Smooth muscle cell (in vitro differentiated cells): ENCODE measurements at regions not wholly inside any gene's neighbourhood (a gene's known extent, or its start where the extent isn't known, plus 50 kb on each side); places are given as distances from the start of the nearest gene placed in this dataset.

Experiments
- DNase-seq: peaks from one replicate; lab custom pipeline; 2025; ENCODE audit not compliant: unreplicated experiment; lab: John Stamatoyannopoulos, UW
- H2AFZ ChIP-seq: fragments of 200-600 bp; sonication (generic); 2 replicates; pipeline ENCODE4 v1.6.0; 2016; ENCODE audit warnings: antibody characterized with exemption, low read depth, mild to moderate bottlenecking
- H3F3A ChIP-seq: fragments of 200-600 bp; sonication (generic); 2 replicates; pipeline ENCODE4 v1.6.0; 2017; ENCODE audit warnings: antibody characterized with exemption, low read depth
- H3K27ac ChIP-seq: fragments of 200-600 bp; sonication (generic); 2 replicates; pipeline ENCODE4 v1.5.1; 2016; ENCODE audit warnings: low read depth, mild to moderate bottlenecking
- H3K27me3 ChIP-seq: fragments of 200-600 bp; sonication (generic); 2 replicates; pipeline ENCODE4 v1.6.1; 2016; ENCODE audit warnings: low read depth, mild to moderate bottlenecking
- H3K36me3 ChIP-seq: fragments of 200-600 bp; sonication (generic); 2 replicates; pipeline ENCODE4 v1.5.1; 2016; ENCODE audit warnings: low read depth
- H3K4me1 ChIP-seq: fragments of 200-600 bp; sonication (generic); 2 replicates; pipeline ENCODE4 v1.5.1; 2016; ENCODE audit warnings: low read depth
- H3K4me2 ChIP-seq: fragments of 200-600 bp; sonication (generic); 2 replicates; pipeline ENCODE4 v1.6.0; 2016; ENCODE audit warnings: mild to moderate bottlenecking
- H3K4me3 ChIP-seq: fragments of 200-600 bp; sonication (generic); 2 replicates; pipeline ENCODE4 v1.5.1; 2016; ENCODE audit warnings: mild to moderate bottlenecking
- H3K79me2 ChIP-seq: fragments of 200-600 bp; sonication (generic); 2 replicates; pipeline ENCODE4 v1.6.0; 2016; ENCODE audit warnings: low read depth, mild to moderate bottlenecking
- H3K9ac ChIP-seq: fragments of 200-600 bp; sonication (generic); 2 replicates; pipeline ENCODE4 v1.6.0; 2016; ENCODE audit warnings: low read depth
- H3K9me3 ChIP-seq: fragments of 200-600 bp; sonication (generic); replicated peaks from 2 replicates; pipeline ENCODE4 v1.5.1; 2016; ENCODE audit warnings: low read depth
- H4K20me1 ChIP-seq: fragments of 200-600 bp; sonication (generic); 2 replicates; pipeline ENCODE4 v1.6.0; 2016; ENCODE audit warnings: low read depth
- WGBS: methylation state at CpG from one replicate; pipeline ENCODE4 v1.1.7; 2016; ENCODE audit warnings: low lambda C conversion rate; 5-methylcytosine and 5-hydroxymethylcytosine counted together
- TF ChIP-seq, protein P1 (sequence below): fragments of 200-600 bp; sonication (generic); IDR thresholded peaks from 2 replicates; pipeline ENCODE4 v1.5.1; 2017; ENCODE audit warnings: borderline replicate concordance, mild to moderate bottlenecking, antibody characterized with exemption; ENCODE audit not compliant: insufficient read depth, poor library complexity, severe bottlenecking

DNA sequence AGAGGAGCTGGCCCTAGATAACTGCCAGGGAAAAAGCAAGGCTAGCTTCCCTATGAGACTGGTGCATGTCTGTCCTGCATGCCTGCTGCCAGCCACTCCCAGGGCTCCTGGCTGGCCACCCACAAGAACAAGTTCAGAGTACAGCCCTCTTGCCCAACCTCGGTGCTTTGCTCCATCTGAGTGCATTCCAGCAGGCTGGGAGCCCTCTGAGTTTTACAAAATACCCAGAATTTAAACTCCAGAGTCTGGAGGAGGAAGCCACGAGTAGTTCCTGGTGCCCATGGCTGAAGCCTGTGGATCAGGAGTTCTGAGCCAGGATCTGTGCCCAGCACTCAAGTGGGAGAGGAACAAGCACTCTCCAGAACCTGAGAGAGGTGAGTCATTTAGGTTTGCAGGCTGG is 111.6 kb downstream of the MAGEE2 start:
- Histone ChIP-seq H3K79me2 (no peaks in the 10 kb centered on the region), H3F3A (no peaks in the 10 kb centered on the region), H3K36me3 (no peaks in the 10 kb centered on the region), H2AFZ (no peak overlapping the region), H3K27me3 (no peaks in the 10 kb centered on the region), H4K20me1 (no peaks in the 10 kb centered on the region), H3K9me3 (peaks cover 1% of the 10 kb centered on the region), H3K9ac (no peak overlapping the region), H3K4me3 (no peak overlapping the region), H3K4me2 (no peak overlapping the region), H3K27ac (no peak overlapping the region), H3K4me1 (no peaks in the 10 kb centered on the region)
- WGBS = 55% methylated on average over 2 of the region's 2 CpGs
- TF ChIP-seq, protein P1, sequence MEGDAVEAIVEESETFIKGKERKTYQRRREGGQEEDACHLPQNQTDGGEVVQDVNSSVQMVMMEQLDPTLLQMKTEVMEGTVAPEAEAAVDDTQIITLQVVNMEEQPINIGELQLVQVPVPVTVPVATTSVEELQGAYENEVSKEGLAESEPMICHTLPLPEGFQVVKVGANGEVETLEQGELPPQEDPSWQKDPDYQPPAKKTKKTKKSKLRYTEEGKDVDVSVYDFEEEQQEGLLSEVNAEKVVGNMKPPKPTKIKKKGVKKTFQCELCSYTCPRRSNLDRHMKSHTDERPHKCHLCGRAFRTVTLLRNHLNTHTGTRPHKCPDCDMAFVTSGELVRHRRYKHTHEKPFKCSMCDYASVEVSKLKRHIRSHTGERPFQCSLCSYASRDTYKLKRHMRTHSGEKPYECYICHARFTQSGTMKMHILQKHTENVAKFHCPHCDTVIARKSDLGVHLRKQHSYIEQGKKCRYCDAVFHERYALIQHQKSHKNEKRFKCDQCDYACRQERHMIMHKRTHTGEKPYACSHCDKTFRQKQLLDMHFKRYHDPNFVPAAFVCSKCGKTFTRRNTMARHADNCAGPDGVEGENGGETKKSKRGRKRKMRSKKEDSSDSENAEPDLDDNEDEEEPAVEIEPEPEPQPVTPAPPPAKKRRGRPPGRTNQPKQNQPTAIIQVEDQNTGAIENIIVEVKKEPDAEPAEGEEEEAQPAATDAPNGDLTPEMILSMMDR = no peak
- no peak for DNase-seq

DNA sequence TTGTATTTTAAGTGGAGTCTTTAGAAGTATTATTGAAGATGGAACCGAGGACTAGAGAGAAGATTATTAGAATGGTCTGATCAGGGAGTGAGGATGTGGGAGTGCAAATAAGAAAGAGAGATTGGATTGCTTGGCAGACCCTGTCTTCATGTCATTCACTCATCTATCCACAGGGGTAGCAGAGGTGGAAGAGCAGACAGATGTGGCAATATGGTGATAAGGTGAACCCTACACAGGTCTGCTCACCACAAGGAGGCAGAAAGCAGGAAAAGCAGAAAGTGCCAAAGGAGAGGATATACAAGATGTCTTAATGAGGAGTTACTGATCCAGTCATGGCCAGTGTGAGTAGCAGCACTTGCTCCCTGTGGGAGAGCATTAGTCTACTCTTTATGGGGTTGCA is 129.4 kb downstream of the MAGEE2 start:
- H3K9me3 ChIP-seq = no peaks in the 10 kb centered on the region
- H3K36me3 ChIP-seq = no peaks in the 10 kb centered on the region
- no peak overlapping the region for H3K9ac ChIP-seq
- H3F3A ChIP-seq = no peaks in the 10 kb centered on the region
- WGBS = 79% methylated on average over 1 of the region's 1 CpG
- no peak for DNase-seq
- H3K4me3 ChIP-seq = no peak overlapping the region
- TF ChIP-seq, protein P1 = no peak
- no peak overlapping the region for H3K4me2 ChIP-seq
- H3K79me2 ChIP-seq = no peaks in the 10 kb centered on the region
- no peak overlapping the region for H3K27ac ChIP-seq
- no peaks in the 10 kb centered on the region for H3K4me1 ChIP-seq
- no peak overlapping the region for H2AFZ ChIP-seq
- H3K27me3 ChIP-seq = no peaks in the 10 kb centered on the region
- no peaks in the 10 kb centered on the region for H4K20me1 ChIP-seq

DNA sequence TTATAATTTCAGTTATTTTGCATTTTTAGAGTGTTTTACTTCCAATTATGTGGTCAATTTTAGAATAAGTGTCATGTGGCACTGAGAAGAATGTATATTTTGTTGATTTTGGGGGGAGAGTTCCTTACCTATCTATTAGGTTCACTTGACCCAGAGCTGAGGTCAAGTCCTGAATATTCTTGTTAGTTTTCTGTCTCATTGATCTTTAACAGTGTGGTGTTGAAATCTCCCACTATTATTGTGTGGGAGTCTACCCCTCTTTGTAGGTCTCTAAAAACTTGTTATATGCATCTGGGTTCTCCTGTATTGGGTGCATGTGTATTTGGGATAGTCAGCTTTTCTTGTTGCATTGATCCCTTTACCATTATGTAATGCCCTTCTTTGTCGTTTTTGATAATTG is 127.0 kb upstream of the ZDHHC15 start:
- Histone ChIP-seq H3K9me3 (no peaks in the 10 kb centered on the region), H3K4me2 (no peak overlapping the region), H4K20me1 (no peaks in the 10 kb centered on the region), H3K9ac (no peak overlapping the region), H2AFZ (no peak overlapping the region), H3K4me1 (no peaks in the 10 kb centered on the region), H3K79me2 (no peaks in the 10 kb centered on the region), H3K27me3 (no peaks in the 10 kb centered on the region), H3K4me3 (no peak overlapping the region), H3K36me3 (no peaks in the 10 kb centered on the region), H3K27ac (no peak overlapping the region), H3F3A (no peaks in the 10 kb centered on the region)
- 75% methylated on average over 1 of the region's 1 CpG for WGBS
- TF ChIP-seq, protein P1 = no peak
- DNase-seq = no peak

DNA sequence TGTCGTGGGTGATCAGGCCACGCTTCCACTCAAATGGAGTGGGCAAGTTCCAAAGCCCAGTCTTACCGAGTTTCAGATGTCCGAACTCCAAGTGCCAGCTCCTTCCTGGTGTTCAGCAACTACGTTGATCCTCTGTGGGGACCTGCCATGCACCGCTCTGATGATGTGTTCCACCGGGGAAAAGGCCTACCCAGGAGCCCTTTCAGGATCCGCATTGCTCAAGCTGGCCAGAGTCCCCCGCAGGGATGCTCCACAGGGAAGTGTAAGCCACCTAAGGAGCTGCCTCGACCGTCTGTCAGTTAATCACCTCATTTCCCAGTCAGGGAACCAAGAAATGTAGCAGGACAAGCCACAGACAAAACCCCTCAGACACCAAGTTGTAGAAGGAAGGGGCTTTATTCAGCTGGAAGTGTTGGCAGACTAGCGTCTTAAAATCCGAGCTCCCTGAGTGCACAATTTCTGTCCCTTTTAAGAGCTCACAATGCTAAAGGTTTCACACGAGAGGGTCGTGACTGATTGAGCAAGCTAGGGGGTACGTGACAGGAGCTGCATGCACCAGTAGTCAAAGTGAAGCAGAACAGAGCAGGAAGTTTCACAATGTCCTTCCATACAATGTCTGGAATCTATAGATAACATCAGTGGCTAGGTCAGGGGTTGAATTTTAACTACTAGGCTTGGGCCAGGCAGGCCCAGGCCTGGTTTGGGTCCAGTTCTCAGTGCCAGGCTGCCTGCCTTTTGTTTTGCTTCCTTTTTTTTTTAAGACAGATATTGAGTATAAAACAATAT is 126.2 kb upstream of the ZDHHC15 start:
- H3K27me3 ChIP-seq = no peaks in the 10 kb centered on the region

More for the DNA sequence above, 126.2 kb upstream of the ZDHHC15 start:
- Histone ChIP-seq H3F3A (no peaks in the 10 kb centered on the region), H3K9ac (no peak overlapping the region), H3K4me3 (no peak overlapping the region), H3K36me3 (no peaks in the 10 kb centered on the region), H3K9me3 (no peaks in the 10 kb centered on the region), H2AFZ (no peak overlapping the region), H3K79me2 (no peaks in the 10 kb centered on the region), H3K4me2 (no peak overlapping the region), H4K20me1 (no peaks in the 10 kb centered on the region), H3K27ac (no peak overlapping the region), H3K4me1 (no peaks in the 10 kb centered on the region)
- TF ChIP-seq, protein P1 = no peak
- no peak for DNase-seq
- WGBS = 72% methylated on average over 16 of the region's 16 CpGs
